ENCODE measurements at regions not wholly inside any gene's neighbourhood (a gene's known extent, or its start where the extent isn't known, plus 50 kb on each side); places are given as distances from the start of the nearest gene placed in this dataset.

- TF ChIP-seq CTCF (conservative IDR thresholded peaks at IDR 0.05; ENCODE audit: low read length) (no peak), EZH2phosphoT487 (IDR thresholded peaks at IDR 0.05; ENCODE audit: borderline replicate concordance, low read depth, low read length) (no peak)
These were observed 135.0 kb downstream of the NFKBIZ start for GRCh38 chr3:101984356-101984755.
